Peyer's patch (tissue), 4 donors: ENCODE measurements at regions not wholly inside any gene's neighbourhood (a gene's known extent, or its start where the extent isn't known, plus 50 kb on each side); places are given as distances from the start of the nearest gene placed in this dataset.

ENCODE experiments used
- DNase-seq, 3 donors: peaks; one replicate each; pipeline ENCODE4 v3.0.0-alpha.2; 2017 to 2019
- H3K27ac ChIP-seq, 4 donors: fragments of 200-600 bp; sonication (generic); one replicate each; pipeline ENCODE4 v1.5.1; 2016 to 2019
- H3K27me3 ChIP-seq, 2 donors: fragments of 200-600 bp; sonication (generic); one replicate each; pipeline ENCODE4 v1.5.1; 2019
- H3K36me3 ChIP-seq, 3 donors: fragments of 200-600 bp; sonication (generic); one replicate each; pipeline ENCODE4 v1.5.1; 2016 to 2019
- H3K4me1 ChIP-seq, 4 donors: fragments of 200-600 bp; sonication (generic); one replicate each; pipeline ENCODE4 v1.5.1; 2016 to 2019
- H3K4me3 ChIP-seq, 4 donors: fragments of 200-600 bp; sonication (generic); 1 replicate in 3 of 4; 2 replicates in 1 of 4; pipeline ENCODE4 v1.5.1; 2016 to 2019; ENCODE audit warnings: mild to moderate bottlenecking in 1 of 4
- H3K9me3 ChIP-seq, 4 donors: fragments of 200-600 bp; sonication (generic); one replicate each; pipeline ENCODE4 v1.5.1; 2016 to 2019; ENCODE audit warnings: mild to moderate bottlenecking in 1 of 4
- POLR2A ChIP-seq, 2 donors: fragments of 450-650 bp; IDR thresholded peaks; one replicate each; pipeline ENCODE4 v1.5.1; 2017; ENCODE audit warnings: antibody characterized with exemption in 2 of 2, mild to moderate bottlenecking in 2 of 2, moderate library complexity in 2 of 2
- TF ChIP-seq, protein P1 (sequence below), 6 experiments: fragments of 450-650 bp in 4 of 6; fragments of 200-600 bp in 2 of 6; sonication (generic) in 1 of 6; IDR thresholded peaks; one replicate each; pipeline ENCODE4 v1.5.1; 2017 to 2019; ENCODE audit warnings: antibody characterized with exemption in 6 of 6, mild to moderate bottlenecking in 3 of 6, moderate library complexity in 1 of 6

- no peaks in the 10 kb centered on the region for H3K9me3 ChIP-seq
- H3K36me3 ChIP-seq = no peaks in the 10 kb centered on the region
- H3K27ac ChIP-seq = no peak overlapping the region
- no peak for TF ChIP-seq POLR2A (IDR thresholded peaks at IDR 0.05)
- TF ChIP-seq, protein P1, sequence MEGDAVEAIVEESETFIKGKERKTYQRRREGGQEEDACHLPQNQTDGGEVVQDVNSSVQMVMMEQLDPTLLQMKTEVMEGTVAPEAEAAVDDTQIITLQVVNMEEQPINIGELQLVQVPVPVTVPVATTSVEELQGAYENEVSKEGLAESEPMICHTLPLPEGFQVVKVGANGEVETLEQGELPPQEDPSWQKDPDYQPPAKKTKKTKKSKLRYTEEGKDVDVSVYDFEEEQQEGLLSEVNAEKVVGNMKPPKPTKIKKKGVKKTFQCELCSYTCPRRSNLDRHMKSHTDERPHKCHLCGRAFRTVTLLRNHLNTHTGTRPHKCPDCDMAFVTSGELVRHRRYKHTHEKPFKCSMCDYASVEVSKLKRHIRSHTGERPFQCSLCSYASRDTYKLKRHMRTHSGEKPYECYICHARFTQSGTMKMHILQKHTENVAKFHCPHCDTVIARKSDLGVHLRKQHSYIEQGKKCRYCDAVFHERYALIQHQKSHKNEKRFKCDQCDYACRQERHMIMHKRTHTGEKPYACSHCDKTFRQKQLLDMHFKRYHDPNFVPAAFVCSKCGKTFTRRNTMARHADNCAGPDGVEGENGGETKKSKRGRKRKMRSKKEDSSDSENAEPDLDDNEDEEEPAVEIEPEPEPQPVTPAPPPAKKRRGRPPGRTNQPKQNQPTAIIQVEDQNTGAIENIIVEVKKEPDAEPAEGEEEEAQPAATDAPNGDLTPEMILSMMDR (IDR thresholded peaks at IDR 0.05) = no peak
- DNase-seq = no peak
- H3K4me3 ChIP-seq = no peak overlapping the region
- H3K27me3 ChIP-seq = no peaks in the 10 kb centered on the region
- H3K4me1 ChIP-seq = no peaks in the 10 kb centered on the region
These were observed 165.2 kb downstream of the BTG1 start for GRCh38 chr12:91980389-91980821.

DNA sequence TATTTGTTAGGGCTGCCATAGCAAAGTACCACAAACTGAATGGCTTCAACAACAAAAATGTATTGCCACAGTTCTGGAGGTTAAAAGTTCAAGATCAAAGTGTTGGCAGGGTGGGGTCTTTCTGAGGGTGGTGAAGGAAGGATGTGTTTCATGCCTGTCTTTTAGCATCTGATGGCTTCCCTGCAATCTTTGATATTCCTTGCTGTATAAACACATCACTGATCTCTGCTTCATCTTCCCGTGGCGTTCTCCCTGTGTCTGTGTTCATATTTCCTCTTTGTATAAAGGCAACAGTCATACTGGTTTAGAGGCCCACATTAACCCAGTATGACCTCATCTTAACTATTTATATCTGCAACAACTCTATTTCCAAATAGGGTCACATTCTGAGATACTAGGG is 167.5 kb downstream of the BTG1 start:
- H3K4me3 ChIP-seq = no peak overlapping the region
- TF ChIP-seq, protein P1 (IDR thresholded peaks at IDR 0.05) = no peak
- TF ChIP-seq POLR2A (IDR thresholded peaks at IDR 0.05) = no peak
- H3K27me3 ChIP-seq = no peaks in the 10 kb centered on the region

DNA sequence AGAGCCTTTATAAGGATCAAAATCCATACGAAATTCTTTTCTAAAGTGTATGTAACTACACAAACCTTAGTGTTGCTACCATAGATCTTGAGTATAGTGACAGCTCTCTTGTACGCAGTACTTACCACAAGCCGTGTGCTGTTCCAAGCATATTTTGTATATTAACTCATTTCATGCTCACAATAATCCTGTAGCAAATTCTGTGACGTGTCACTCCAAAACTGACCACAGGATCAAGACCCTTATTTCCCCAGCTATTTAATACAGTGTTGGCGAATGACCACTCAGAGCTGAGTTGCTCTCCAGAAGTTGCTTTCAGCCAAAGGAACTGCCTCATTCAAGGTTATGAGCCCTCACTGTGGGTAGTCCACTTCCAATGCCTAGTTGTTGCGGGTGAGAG is 169.8 kb downstream of the BTG1 start:
- no peak overlapping the region for H3K4me3 ChIP-seq

More for the DNA sequence above, 167.5 kb downstream of the BTG1 start:
- no peaks in the 10 kb centered on the region for H3K4me1 ChIP-seq
- no peaks in the 10 kb centered on the region for H3K36me3 ChIP-seq
- no peak for DNase-seq
- H3K9me3 ChIP-seq = no peaks in the 10 kb centered on the region
- no peak overlapping the region for H3K27ac ChIP-seq

GRCh38 chr12:91974541-91975085 is 171.0 kb downstream of the BTG1 start:
- no peak for DNase-seq
- Histone ChIP-seq H3K27ac (no peak overlapping the region), H3K36me3 (no peaks in the 10 kb centered on the region), H3K4me3 (no peak overlapping the region), H3K27me3 (no peaks in the 10 kb centered on the region), H3K9me3 (no peaks in the 10 kb centered on the region), H3K4me1 (no peaks in the 10 kb centered on the region)
- no peak for TF ChIP-seq POLR2A (IDR thresholded peaks at IDR 0.05)
- TF ChIP-seq, protein P1 (IDR thresholded peaks at IDR 0.05) = no peak

More for the DNA sequence above, 169.8 kb downstream of the BTG1 start:
- DNase-seq = no peak
- no peaks in the 10 kb centered on the region for H3K36me3 ChIP-seq
- no peak for TF ChIP-seq POLR2A (IDR thresholded peaks at IDR 0.05)
- TF ChIP-seq, protein P1 (IDR thresholded peaks at IDR 0.05) = no peak
- no peaks in the 10 kb centered on the region for H3K9me3 ChIP-seq
- no peak overlapping the region for H3K27ac ChIP-seq
- H3K27me3 ChIP-seq = no peaks in the 10 kb centered on the region
- no peaks in the 10 kb centered on the region for H3K4me1 ChIP-seq

DNA sequence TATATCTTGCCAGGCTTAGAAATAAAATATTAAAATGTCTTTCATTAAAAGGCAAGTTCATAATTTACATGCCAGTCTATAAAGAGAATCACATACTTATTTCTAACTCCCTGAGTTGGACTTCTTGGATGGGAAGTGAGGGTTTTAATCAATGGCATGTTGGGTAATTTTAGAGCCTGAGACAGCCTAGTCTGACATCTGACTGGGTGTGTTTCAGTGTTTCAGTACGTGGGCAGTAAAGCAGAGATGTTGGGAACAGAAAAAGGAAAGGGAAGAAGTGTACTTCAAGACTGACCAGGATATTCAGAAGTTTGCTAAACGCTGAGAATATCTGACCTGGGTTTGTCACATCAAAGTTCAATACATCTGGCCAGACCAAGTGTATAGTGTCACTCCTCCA is 171.8 kb downstream of the BTG1 start:
- DNase-seq = no peak
- H3K27ac ChIP-seq = no peak overlapping the region
- no peaks in the 10 kb centered on the region for H3K27me3 ChIP-seq
- no peaks in the 10 kb centered on the region for H3K36me3 ChIP-seq
- H3K4me3 ChIP-seq = no peak overlapping the region
- H3K4me1 ChIP-seq = no peaks in the 10 kb centered on the region
- no peaks in the 10 kb centered on the region for H3K9me3 ChIP-seq
- no peak for TF ChIP-seq POLR2A (IDR thresholded peaks at IDR 0.05)
- TF ChIP-seq, protein P1 (IDR thresholded peaks at IDR 0.05) = no peak

- no peak for DNase-seq
- H3K36me3 ChIP-seq = no peaks in the 10 kb centered on the region
- H3K4me3 ChIP-seq = no peak overlapping the region
- H3K27ac ChIP-seq = no peak overlapping the region
- H3K4me1 ChIP-seq = no peaks in the 10 kb centered on the region
- no peaks in the 10 kb centered on the region for H3K9me3 ChIP-seq
- TF ChIP-seq, protein P1 (IDR thresholded peaks at IDR 0.05) = no peak
- TF ChIP-seq POLR2A (IDR thresholded peaks at IDR 0.05) = no peak
- H3K27me3 ChIP-seq = no peaks in the 10 kb centered on the region
These were observed 172.8 kb downstream of the BTG1 start for GRCh38 chr12:91972896-91973295.
